M059J (cell line): ENCODE measurements at regions not wholly inside any gene's neighbourhood (a gene's known extent, or its start where the extent isn't known, plus 50 kb on each side); places are given as distances from the start of the nearest gene placed in this dataset.
A peak's percentile ranks its signal among the peaks of the same experiment; 100 is the strongest.

Source experiments
- DNase-seq: peaks from one replicate; pipeline ENCODE4 v3.0.0-alpha.2; 2012; ENCODE audit warnings: low read depth

- no peak for DNase-seq
These were observed 50.9 kb upstream of the ZNF354B start for GRCh38 chr5:178808886-178809285.

GRCh38 chr5:178801021-178801420, 58.7 kb upstream of the ZNF354B start:
- DNase-seq, result no peak

GRCh38 chr5:178797546-178798440, 62.0 kb upstream of the ZNF354B start:
- DNase-seq, result no peak

- DNase-seq, result no peak
These were observed 62.6 kb upstream of the ZNF354B start for GRCh38 chr5:178797101-178797521.

- DNase-seq, result no peak
These were observed 63.4 kb upstream of the ZNF354B start for GRCh38 chr5:178796165-178796945.

GRCh38 chr5:178794433-178794832, 64.0 kb upstream of the ZNF354A start:
- no peak for DNase-seq

- DNase-seq, result no peak
These were observed 63.2 kb upstream of the ZNF354A start for GRCh38 chr5:178793696-178794095.

GRCh38 chr5:178793151-178793550, 62.7 kb upstream of the ZNF354A start:
- DNase-seq, result no peak

- DNase-seq, result no peak
These were observed 61.5 kb upstream of the ZNF354A start for GRCh38 chr5:178791976-178792375.

GRCh38 chr5:178790371-178790770, 59.9 kb upstream of the ZNF354A start:
- no peak for DNase-seq

- DNase-seq, result no peak
These were observed 58.1 kb upstream of the ZNF354A start for GRCh38 chr5:178788381-178789085.

- no peak for DNase-seq
These were observed 57.4 kb upstream of the ZNF354A start for GRCh38 chr5:178787889-178788288.

- peak; percentile 92 for DNase-seq
These were observed 56.5 kb upstream of the ZNF354A start for GRCh38 chr5:178786859-178787499.

GRCh38 chr5:178786417-178786816, 56.0 kb upstream of the ZNF354A start:
- no peak for DNase-seq

- DNase-seq, result peak; percentile 94
These were observed 55.5 kb upstream of the ZNF354A start for GRCh38 chr5:178785999-178786398.

GRCh38 chr5:178784391-178784790, 53.9 kb upstream of the ZNF354A start:
- peak; percentile 57 for DNase-seq

GRCh38 chr5:178781936-178782335, 51.5 kb upstream of the ZNF354A start:
- DNase-seq, result no peak

GRCh38 chr5:178780581-178781498, 50.4 kb upstream of the ZNF354A start:
- DNase-seq, result no peak
